Effector CD8-positive, alpha-beta T cell (primary cell): ENCODE measurements at regions not wholly inside any gene's neighbourhood (a gene's known extent, or its start where the extent isn't known, plus 50 kb on each side); places are given as distances from the start of the nearest gene placed in this dataset.
"Not testable (repeated sequence)": the region's sequence is repeated elsewhere in the genome, so short reads cannot be mapped to it uniquely, and the experiment has no call there.

Experiments used
- DNase-seq: peaks from one replicate; lab custom pipeline; 2025; lab: John Stamatoyannopoulos, UW

- DNase-seq, result no peak
Measured at GRCh38 chr3:106457281-106458180, 588.7 kb upstream of the CBLB start.

- no peak for DNase-seq
Measured at GRCh38 chr3:106458952-106459351, 590.1 kb upstream of the CBLB start.

- DNase-seq, result no peak
Measured at GRCh38 chr3:106466881-106467280, 598.1 kb upstream of the CBLB start.

GRCh38 chr3:106473576-106474475, 605.0 kb upstream of the CBLB start:
- DNase-seq, result no peak

- DNase-seq, result no peak
Measured at GRCh38 chr3:106482451-106482850, 613.6 kb upstream of the CBLB start.

GRCh38 chr3:106485217-106485616, 616.4 kb upstream of the CBLB start:
- DNase-seq, result no peak

GRCh38 chr3:106485802-106486201, 617.0 kb upstream of the CBLB start:
- DNase-seq, result no peak

GRCh38 chr3:106486945-106487639, 618.3 kb upstream of the CBLB start:
- DNase-seq, result not testable (repeated sequence)

GRCh38 chr3:106488331-106488730, 619.5 kb upstream of the CBLB start:
- no peak for DNase-seq

- DNase-seq, result no peak
Measured at GRCh38 chr3:106491796-106492195, 623.0 kb upstream of the CBLB start.

- DNase-seq, result no peak
Measured at GRCh38 chr3:106508331-106508893, 639.6 kb upstream of the CBLB start.

- DNase-seq, result no peak
Measured at GRCh38 chr3:106510206-106510605, 641.4 kb upstream of the CBLB start.

- no peak for DNase-seq
Measured at GRCh38 chr3:106512846-106513245, 644.0 kb upstream of the CBLB start.

- no peak for DNase-seq
Measured at GRCh38 chr3:106514431-106514830, 645.6 kb upstream of the CBLB start.

- DNase-seq, result no peak
Measured at GRCh38 chr3:106518516-106518915, 649.7 kb upstream of the CBLB start.

GRCh38 chr3:106522397-106522796, 653.6 kb upstream of the CBLB start:
- no peak for DNase-seq

- DNase-seq, result no peak
Measured at GRCh38 chr3:106528932-106529331, 660.1 kb upstream of the CBLB start.

GRCh38 chr3:106529738-106530137, 660.9 kb upstream of the CBLB start:
- DNase-seq, result no peak

GRCh38 chr3:106530367-106530766, 661.6 kb upstream of the CBLB start:
- DNase-seq, result no peak

- not testable (repeated sequence) for DNase-seq
Measured at GRCh38 chr3:106531771-106532329, 663.0 kb upstream of the CBLB start.

GRCh38 chr3:106533093-106533787, 664.4 kb upstream of the CBLB start:
- DNase-seq, result no peak
